Stimulated activated CD8-positive, alpha-beta memory T cell treated with anti-CD3 and anti-CD28 coated beads, Interleukin-15, amount 100 ng/mL, for 4 hours (primary cell): ENCODE measurements at regions not wholly inside any gene's neighbourhood (a gene's known extent, or its start where the extent isn't known, plus 50 kb on each side); places are given as distances from the start of the nearest gene placed in this dataset.

Source experiments
- DNase-seq, 2 donors: peaks; one replicate each; pipeline ENCODE4 v3.0.0-alpha.2; 2020; ENCODE audit warnings: low read depth in 2 of 2

DNA sequence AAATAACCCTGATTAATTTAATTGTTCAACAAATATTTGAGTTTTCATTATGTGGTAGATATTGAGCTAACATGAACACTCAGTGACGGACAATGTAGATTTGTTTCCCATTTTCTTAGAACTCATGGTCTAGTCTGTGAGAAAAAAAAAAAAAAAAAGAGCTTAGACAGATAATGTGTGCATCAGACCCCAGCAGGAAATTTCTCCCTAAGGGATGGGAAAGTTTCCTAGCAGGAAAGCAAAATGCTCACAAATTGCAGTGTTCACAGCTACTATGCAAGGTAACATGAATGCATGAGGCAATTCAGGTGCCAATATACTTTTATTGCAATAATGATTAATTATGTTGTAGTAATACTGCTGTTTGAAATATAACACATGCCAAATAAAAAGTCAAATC, 843.2 kb upstream of the SLIT2 start:
- no peak for DNase-seq

DNA sequence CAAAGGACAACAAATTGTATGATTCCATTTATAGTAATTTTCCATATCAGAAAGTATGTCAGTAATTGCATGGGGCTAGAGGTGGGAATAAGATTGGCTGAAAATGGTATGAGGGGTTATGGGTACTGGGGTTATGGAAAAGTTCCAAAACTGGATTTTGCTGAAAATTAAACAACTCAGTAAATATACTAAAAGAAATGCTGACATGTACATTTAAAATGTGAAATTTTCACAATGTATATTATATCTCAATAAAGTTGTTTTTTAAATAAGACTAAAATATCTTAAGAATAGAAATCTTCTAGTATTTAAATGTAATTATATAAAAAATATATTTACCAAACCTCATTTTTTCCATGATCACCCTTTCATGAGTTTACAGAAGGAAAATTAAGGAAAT, 844.9 kb upstream of the SLIT2 start:
- DNase-seq, result no peak

DNA sequence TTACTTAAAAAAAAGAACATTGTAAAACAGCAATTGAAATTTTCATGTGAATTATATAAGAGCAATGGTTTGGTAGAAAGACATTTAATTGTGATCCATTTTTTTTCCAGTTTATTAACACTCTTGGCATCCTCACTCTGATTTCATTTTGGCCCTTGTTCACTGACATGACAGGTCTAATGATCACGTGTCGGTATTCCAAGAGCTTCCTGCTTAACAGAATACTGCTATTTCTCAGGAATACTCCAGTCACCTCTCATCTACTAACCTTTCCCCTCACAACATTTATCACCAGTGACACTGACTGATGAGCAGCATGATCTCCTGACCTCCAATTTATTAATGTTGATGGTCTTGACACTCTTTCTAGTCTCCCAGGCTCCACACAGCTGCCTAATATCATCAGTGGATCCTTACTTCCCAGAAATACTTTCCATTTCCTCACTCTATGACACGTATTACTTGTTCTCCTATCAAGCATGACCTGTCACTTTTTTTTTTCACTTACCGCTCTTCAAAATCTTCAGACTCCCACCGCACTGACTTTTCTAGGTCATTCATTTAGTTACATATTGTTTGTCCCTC, 847.8 kb upstream of the SLIT2 start:
- no peak for DNase-seq

DNA sequence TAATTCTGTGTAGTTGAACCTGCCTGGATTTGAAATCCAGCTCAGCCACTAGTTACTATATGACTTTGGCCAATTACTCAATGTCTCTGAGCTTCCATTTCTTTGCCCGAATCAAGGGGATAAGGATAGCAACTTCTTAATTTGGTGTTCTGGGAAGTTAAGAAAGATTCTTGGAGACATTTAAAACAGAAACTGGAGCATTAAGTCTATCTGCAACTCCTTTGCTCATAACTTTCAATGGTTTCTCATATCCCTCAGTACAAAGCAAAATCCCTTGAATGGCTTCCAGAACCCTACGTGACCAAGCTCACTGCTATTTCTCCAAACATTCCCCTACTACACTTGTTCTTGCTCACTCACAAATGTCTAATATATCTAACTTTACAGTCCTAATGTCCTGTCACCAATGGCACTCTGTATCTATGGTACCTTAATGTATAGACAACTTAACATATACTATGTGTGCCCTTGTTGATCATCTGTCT, 849.1 kb upstream of the SLIT2 start:
- DNase-seq, result no peak

DNA sequence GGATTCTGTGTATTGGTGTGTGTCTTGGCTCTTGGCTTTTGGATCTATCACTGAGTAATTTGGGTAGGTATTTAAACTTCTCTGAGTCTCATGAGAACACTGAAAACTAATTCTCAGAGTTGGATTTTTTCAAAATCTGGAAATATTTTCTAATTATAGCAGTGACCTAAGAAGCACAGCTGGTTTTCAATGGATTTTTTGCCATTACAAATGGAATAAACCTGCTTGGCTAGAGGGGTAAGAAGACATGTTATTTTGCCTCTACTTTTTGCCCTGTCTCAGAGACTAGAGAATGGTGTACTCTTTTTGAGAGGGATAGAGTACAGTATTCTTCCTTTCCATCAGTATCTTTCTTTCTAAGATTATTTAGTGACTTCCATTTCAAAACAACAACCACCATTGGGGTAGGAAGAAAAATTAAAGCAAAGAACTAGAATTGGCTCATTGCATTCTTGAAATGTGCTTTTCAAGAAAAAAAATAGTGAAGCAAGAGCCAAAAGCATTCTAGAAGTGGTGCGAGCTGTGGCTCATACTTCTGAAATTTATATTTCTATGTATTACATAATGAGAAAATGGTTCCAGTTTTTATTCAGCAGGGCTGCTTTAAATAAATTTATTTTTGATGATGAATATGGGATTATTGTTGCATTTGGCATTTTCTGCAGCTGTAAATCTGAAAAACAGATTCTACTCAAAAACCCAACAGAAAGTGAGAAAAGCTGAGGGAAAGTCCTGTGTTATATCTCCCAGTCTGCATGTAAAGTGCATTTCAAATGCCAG, 850.2 kb upstream of the SLIT2 start:
- DNase-seq, result no peak

DNA sequence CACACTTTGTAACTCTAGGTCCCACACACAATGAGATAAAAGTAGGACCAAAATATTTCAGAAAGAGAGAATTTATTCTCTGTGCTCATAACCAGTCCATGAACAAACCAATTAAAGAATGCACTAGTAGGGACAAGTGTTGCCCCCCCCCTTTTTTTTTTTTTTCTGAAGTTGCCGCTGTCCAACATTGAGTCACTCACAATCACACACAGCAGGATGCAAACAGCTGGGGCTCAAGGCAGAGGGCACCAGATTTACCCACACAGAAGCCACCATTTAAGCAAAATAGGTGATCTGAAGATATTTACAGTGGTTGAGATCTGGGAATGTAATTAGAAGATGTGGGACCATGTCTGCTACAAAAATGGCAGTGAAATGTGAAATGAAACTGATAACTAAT, 850.9 kb upstream of the SLIT2 start:
- DNase-seq, result no peak

DNA sequence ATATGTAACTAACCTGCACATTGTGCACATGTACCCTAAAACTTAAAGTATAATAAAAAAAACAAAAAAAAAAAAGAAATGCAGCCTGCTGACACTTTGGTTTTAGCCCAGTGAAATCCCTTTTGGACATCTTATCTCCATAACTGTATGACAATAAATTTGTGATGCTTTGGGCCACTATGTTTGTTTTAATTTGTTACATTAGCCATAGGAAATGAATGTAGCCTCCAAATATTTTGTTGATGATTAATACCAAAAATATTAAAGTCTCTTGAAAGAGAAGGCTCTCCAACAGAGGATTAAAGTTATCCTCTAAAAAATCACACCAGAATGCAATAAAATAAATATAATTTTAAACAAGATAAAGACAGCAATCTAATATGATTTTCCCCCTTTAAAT, 852.7 kb upstream of the SLIT2 start:
- no peak for DNase-seq

DNA sequence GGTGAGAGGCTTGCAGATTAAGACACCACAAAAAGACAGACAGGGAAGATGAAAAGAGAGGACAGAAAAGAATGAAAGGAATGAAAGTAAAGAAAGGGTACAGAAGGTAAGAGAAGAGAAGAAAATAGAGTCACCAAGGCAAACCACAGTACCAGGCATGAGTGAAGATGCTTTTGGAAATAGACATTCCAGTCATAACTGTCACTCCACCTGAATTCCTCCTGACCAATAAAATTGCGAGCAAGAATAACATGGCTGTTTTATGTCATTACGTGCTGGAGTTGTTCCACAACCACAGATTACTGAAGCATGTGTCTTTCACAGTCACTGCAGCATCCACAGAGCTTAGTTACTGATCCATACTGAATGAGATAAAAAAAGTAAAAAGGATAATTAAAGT, 864.9 kb upstream of the SLIT2 start:
- DNase-seq, result no peak

DNA sequence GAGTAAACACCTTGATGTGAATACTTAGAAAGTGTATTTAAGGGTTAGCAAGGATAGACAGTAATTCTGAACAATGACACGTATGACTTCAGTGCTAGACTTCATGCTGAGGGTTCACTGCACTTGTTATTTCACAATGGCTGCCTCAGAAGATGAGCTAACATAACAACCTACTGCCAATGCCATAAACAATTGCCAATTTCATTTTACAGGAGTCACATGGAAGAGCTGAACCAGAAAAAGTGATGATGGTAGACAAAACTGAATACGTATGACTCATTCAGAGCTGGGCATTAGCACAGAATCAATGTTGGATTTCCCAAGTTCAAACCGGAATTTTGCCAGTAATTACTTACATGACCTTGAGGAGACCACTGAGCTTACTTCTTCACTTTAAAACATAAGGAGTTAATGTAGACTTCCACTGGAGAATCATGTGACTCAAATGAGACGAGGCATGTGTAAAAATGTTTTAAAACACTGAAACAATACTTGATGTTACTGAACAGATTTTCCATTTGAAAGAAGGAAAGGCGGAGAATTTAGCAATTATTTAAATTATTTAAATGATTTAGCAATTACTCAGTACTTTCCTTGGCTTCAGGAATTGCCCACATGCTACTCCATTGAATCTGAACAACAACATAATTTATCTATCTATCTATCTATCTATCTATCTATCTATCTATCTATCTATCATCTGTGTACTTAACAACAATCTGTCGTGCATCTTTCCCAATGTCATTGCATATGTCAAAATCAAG, 868.5 kb upstream of the SLIT2 start:
- DNase-seq, result no peak

DNA sequence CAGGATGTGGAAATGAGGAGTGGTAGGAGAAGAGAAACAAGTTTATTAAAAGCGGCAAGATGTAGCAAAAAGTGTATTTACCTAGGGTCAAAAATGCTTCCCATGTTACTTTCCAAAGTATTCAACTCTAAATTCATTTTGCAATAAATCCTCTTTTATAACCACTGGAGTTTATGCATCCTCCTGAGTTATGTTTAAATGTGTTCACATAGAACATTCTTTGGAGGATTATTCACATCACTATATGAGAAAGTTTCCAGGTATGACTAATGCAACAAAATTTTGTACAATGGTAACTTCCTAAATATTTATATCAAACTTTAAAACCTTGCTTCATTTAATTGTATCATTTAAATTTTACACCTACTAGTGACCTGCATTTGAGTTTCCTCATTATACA, 870.6 kb upstream of the SLIT2 start:
- DNase-seq, result no peak

DNA sequence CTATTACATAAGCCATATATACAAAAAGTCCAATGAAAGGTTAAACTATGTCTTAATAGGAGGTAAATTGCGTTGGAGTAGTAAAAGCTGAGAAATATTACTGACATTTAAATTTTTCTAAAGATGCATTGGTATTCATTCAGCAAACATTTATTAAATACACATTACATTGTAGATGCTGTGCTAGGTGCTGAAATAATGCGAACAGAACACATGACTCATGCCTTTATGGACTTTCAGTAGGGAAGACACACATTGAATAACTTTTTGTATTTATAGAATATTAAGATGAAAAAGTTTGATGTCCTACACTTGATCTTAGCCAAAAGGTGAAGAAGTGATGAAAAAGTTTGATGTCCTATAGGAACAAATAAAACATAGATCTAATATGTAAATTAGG, 871.1 kb upstream of the SLIT2 start:
- no peak for DNase-seq

DNA sequence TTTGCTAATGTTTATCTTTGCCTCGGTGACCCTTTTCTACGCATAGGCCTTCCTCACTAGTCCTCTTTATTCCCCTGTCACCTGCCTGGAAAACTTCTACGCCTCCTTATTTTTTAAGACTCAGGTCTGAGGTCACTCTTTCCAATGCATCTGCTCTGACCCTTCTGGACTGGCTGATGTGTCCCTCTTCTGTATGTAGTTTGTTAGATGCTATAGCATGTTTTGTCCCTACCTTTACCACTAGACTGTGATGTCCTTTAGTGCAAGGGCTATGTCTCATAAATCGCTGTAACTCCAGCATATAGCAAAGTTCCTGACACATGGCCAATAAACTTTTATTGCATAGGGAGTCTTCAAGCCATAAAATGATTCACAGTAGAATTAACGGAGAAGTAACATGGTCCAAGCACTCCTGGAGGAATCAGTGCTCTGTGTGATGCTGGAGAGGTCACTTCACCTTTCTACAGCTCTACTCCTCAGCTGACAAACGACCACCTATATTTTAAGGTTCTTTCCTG, 872.5 kb upstream of the SLIT2 start:
- DNase-seq, result no peak

DNA sequence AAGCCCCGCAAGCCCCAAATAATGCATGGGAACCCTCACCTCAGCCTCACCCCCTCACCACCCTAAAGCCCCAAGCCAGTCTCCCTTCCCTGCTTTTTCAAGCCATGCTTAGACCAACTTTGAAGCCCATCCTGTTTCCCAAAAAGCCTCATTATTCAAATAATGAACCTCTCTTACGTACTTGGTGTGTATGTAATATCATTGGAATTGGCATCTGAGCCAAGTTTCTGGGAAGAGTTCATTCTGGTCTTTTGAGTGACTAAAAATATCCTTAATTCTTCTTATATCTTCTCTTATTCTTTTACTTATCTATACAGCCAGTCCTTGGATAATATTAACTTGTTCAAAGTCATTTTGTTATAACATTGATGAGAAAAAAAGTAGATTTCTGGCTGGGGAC, 875.8 kb upstream of the SLIT2 start:
- DNase-seq, result no peak

DNA sequence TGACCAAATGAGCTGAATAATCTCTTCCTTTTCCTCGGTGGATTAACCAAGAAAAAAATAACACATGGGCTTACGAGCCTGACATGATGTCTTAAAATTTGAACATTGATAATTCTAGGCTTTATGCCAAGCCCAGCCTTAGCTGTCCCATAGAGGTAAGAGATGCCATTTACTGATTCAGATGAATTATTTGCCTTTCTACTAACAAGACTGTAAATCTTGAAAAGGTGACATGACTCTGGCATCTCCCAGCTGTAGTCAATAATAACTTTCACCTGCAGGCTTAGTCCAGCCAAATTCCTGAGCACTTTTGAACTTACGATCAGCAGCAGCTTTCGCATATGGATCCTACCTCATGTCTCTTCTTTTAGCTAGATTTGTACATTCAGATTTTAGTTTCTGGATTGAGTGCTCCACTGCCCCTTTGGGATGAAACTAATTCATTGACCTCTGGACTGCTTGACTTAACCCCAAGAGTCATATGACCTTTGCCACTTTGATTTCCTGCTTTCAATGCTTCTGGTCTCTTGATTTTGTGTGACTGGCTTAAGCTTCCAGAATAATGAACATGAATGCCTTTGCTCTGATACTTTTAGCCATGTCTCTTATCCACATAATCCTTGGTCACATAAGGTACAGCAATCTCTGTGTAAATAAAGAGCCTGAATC, 876.4 kb upstream of the SLIT2 start:
- no peak for DNase-seq

DNA sequence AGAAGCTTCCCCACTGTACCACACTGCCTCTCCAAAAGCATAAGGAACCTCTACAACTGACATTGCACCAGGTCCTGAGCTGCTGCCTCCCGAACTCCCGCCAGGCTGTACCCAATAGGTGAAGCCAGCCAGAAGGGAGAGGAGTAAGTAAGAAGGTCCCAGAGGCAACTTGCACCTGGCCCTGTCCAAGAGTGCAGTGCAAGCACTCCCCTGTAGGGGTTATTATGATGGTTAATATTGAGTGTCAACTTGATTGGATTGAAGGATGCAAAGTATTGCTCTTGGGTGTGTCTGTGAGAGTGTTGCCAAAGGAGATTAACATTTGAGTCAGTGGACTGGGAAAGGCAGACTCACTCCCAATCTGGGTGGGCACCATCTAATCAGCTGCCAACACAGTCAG, 879.3 kb upstream of the SLIT2 start:
- DNase-seq, result no peak

DNA sequence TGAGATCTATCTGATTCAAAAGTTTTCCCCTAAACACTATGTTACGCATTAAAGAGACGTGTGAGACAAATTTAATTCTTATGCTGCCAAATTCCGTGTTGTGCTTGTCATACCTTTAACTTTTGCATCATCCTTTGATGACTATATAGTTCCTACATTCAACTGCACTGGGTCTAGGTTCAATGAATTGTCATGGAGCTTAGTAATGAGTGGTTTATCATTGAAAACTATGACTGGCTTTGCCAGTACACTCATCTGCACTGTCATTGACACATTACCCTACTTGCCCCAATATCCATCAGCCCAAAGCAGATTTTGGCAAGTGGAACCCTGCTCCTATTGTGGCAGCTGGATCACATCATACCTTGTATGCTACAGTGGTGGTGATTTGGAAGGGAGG, 882.9 kb upstream of the SLIT2 start:
- no peak for DNase-seq

DNA sequence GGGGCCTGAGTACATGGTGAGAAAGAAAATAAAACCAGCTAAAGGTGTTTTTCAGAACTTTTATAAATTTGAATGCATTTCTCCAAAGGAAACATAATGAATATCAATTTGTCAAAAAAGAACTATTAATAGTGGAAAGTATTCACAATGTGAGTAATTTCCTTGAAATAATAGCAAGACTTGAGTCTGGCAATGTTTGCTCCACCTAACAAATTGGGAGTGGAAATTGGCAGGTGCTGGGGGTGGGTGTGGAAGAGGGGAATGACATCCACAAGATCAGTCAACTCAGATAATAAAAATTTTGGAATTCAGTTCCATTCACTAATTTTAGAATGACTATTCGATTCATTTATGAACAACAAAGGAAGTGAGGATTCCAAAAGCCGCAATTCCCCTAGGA, 884.8 kb upstream of the SLIT2 start:
- DNase-seq, result no peak

DNA sequence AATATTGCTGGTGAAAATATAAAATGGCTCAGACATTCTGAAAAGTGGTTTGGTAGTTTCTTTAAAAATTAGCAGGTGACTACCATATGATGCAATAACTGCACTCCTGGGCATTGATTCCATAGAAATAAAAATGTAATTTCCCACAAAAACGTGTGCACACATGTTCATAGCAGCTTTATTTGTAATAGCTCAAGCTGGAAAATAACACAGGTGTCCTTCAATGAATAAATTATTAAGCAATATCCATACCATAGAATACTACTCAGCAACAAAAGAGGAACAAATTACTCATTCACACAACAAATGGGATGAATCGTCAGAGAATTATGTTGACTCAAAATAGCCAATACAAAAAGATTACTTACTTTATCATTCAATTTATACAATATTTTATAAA, 893.7 kb upstream of the SLIT2 start:
- DNase-seq, result no peak

DNA sequence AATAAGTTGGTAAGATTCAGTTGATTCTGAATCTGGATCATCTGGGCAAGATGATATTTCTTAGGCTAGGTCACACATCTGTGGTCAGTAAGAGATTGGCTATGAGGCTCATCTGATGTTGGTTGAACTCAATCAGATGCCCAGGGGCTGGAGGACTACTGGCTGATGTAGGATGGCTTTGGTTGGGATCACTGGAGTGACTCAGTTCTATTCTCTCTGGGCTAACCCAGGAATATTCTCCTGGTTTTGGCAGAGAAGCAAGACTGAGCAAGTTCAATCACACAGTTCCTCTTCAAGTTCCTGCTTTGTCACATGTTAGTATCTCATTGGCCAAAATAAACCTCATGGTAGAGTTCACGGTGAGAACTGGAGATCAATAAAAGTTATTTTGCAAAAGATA, 902.3 kb upstream of the SLIT2 start:
- DNase-seq, result no peak

DNA sequence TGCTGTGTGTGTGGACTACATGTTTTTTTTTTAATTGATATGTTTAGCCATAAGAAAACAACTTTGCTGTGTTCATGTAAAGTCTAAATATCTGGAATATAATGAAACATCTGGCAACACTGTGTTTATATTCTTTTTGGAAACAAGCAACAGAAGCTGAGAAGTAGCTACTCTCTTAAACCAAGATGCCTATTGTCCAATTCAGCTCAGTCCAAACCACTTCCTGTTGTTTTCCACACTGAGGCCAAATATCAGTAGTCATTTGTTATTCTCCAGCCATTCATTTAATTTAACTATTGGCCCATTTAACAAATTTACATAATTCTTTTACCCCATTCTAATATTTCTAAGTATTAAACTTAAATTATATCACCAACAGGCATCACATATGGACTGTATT, 903.0 kb upstream of the SLIT2 start:
- DNase-seq, result no peak

DNA sequence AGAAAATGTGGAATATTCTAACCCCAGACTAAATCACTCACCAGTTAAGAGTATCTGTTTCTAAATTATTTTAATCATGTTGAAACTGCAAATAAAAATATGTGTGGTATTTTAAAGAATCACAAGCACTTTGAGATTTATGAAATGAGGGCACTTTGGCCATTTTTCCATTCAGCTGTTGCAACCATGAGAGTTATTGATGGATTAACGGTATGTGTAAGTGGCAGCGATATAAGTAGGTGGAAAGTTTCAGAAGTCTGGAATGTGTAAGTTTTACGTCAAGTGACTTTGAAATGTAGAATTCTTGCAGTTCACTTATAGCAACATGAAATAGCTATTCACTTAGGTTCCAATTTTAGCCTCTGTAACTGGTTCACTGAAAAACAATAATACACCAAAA, 905.1 kb upstream of the SLIT2 start:
- no peak for DNase-seq

DNA sequence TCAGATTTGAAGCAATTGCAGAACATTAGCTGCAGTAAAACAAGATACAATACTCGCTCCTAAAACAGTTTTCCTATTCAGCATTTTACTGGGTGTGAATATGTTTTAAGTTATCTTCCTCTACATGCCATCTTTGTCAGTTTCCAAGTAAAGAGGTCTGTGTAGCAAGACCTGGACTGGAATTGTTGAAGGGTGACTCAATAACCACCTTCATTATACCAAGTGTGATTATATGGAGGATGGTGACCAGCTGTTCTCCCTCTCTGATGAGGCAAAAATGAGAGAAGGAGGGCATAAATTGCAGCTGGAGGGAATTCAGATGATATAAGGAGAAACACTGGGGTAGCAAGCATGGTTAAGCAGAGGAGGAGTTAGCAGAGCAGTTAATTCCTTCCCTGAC, 922.1 kb upstream of the SLIT2 start:
- DNase-seq, result no peak
